Liver (tissue), 8 donors: ENCODE measurements at regions not wholly inside any gene's neighbourhood (a gene's known extent, or its start where the extent isn't known, plus 50 kb on each side); places are given as distances from the start of the nearest gene placed in this dataset.

Experiments
- DNase-seq: peaks from one replicate; pipeline ENCODE4 v3.0.0-alpha.2; 2017; ENCODE audit warnings: low spot score
- H3K27ac ChIP-seq, 2 donors: one replicate each; pipeline ENCODE4 v1.7.0; 2013; ENCODE audit warnings: inconsistent platforms in 2 of 2, low read length in 2 of 2, control low read depth in 1 of 2, low read depth in 1 of 2, mild to moderate bottlenecking in 1 of 2
- H3K27me3 ChIP-seq, 4 donors: one replicate each; pipeline versions ENCODE4 v1.6.1 to v1.7.0; 2013; ENCODE audit warnings: low read length in 3 of 4, inconsistent platforms in 1 of 4, mild to moderate bottlenecking in 1 of 4, moderate library complexity in 1 of 4; ENCODE audit not compliant: control insufficient read depth in 4 of 4, insufficient read depth in 4 of 4
- H3K36me3 ChIP-seq, 4 donors: one replicate each; pipeline versions ENCODE4 v1.6.1 to v1.7.0; 2013; ENCODE audit warnings: low read length in 3 of 4, mild to moderate bottlenecking in 3 of 4, low read depth in 1 of 4, moderate library complexity in 1 of 4; ENCODE audit not compliant: control insufficient read depth in 4 of 4, insufficient read depth in 3 of 4
- H3K4me1 ChIP-seq, 4 donors: one replicate each; pipeline versions ENCODE4 v1.6.1 to v1.7.0; 2013; ENCODE audit warnings: low read length in 3 of 4, mild to moderate bottlenecking in 3 of 4, moderate library complexity in 1 of 4; ENCODE audit not compliant: control insufficient read depth in 4 of 4, insufficient read depth in 4 of 4
- H3K4me3 ChIP-seq, 3 donors: one replicate each; pipeline versions ENCODE4 v1.6.1 to v1.7.0; 2013; ENCODE audit warnings: low read length in 3 of 3, control low read depth in 1 of 3, low read depth in 1 of 3, mild to moderate bottlenecking in 1 of 3
- H3K9ac ChIP-seq, 2 donors: one replicate each; pipeline ENCODE4 v1.7.0; 2013; ENCODE audit warnings: low read length in 2 of 2, mild to moderate bottlenecking in 2 of 2, moderate library complexity in 2 of 2, control low read depth in 1 of 2, low read depth in 1 of 2
- H3K9me3 ChIP-seq, 4 donors: one replicate each; pipeline versions ENCODE4 v1.6.1 to v1.7.0; 2013; ENCODE audit warnings: low read length in 3 of 4; ENCODE audit not compliant: control insufficient read depth in 4 of 4
- ATF3 ChIP-seq: IDR thresholded peaks from 2 replicates; pipeline ENCODE4 v1.6.1; 2016; ENCODE audit warnings: antibody characterized with exemption
- EGR1 ChIP-seq, 2 donors: IDR thresholded peaks; 2 replicates each; pipeline ENCODE4 v1.6.1; 2016 to 2018; ENCODE audit warnings: antibody characterized with exemption in 2 of 2, low read depth in 2 of 2
- FOXA1 ChIP-seq: IDR thresholded peaks from 2 replicates; pipeline ENCODE4 v1.6.1; 2016; ENCODE audit warnings: antibody characterized with exemption
- FOXA2 ChIP-seq: IDR thresholded peaks from 2 replicates; pipeline ENCODE4 v1.6.1; 2016; ENCODE audit warnings: antibody characterized with exemption
- GABPA ChIP-seq, 2 donors: IDR thresholded peaks in 1 of 2; conservative IDR thresholded peaks in 1 of 2; 2 replicates each; pipeline ENCODE4 v1.6.1; 2016; ENCODE audit warnings: antibody characterized with exemption in 2 of 2, mild to moderate bottlenecking in 1 of 2, moderate library complexity in 1 of 2
- HNF4A ChIP-seq, 2 donors: conservative IDR thresholded peaks; 2 replicates each; pipeline ENCODE4 v1.6.1; 2016; ENCODE audit warnings: antibody characterized with exemption in 2 of 2, mild to moderate bottlenecking in 2 of 2
- HNF4G ChIP-seq: IDR thresholded peaks from 2 replicates; pipeline ENCODE4 v1.6.1; 2016; ENCODE audit warnings: antibody characterized with exemption
- JUND ChIP-seq, 2 donors: IDR thresholded peaks; 2 replicates each; pipeline ENCODE4 v1.6.1; 2016; ENCODE audit warnings: antibody characterized with exemption in 2 of 2
- NR2F2 ChIP-seq: IDR thresholded peaks from 2 replicates; pipeline ENCODE4 v1.6.1; 2016; ENCODE audit warnings: antibody characterized with exemption
- RAD21 ChIP-seq, 2 donors: IDR thresholded peaks; 2 replicates each; pipeline ENCODE4 v1.6.1; 2016; ENCODE audit warnings: antibody characterized with exemption in 2 of 2, mild to moderate bottlenecking in 2 of 2
- REST ChIP-seq: IDR thresholded peaks from 2 replicates; pipeline ENCODE4 v1.6.1; 2016; ENCODE audit warnings: antibody characterized with exemption, mild to moderate bottlenecking
- SP1 ChIP-seq: IDR thresholded peaks from 2 replicates; pipeline ENCODE4 v1.6.1; 2018; ENCODE audit warnings: antibody characterized with exemption, mild to moderate bottlenecking
- TAF1 ChIP-seq: conservative IDR thresholded peaks from 2 replicates; pipeline ENCODE4 v1.6.1; 2016; ENCODE audit warnings: antibody characterized with exemption, mild to moderate bottlenecking
- YY1 ChIP-seq: IDR thresholded peaks from 2 replicates; pipeline ENCODE4 v1.6.1; 2016; ENCODE audit warnings: antibody characterized with exemption, mild to moderate bottlenecking
- WGBS: extraction: QIAGEN DNeasy Blood & Tissue Kit; methylation state at CpG from one replicate; pipeline ENCODE4 v1.1.7; 2013; 5-methylcytosine and 5-hydroxymethylcytosine counted together
- TF ChIP-seq, protein P1 (sequence below): IDR thresholded peaks from 2 replicates; pipeline ENCODE4 v1.6.1; 2016; ENCODE audit warnings: antibody characterized with exemption
- TF ChIP-seq, protein P2 (sequence below): fragments of 150-350 bp; IDR thresholded peaks from 2 replicates; pipeline ENCODE4 v1.5.1; 2017; ENCODE audit warnings: improper control_type of control experiment, low read depth, low read length; ENCODE audit not compliant: missing input control
- TF ChIP-seq, protein P3 (sequence below): IDR thresholded peaks from 2 replicates; pipeline ENCODE4 v1.6.1; 2016; ENCODE audit warnings: antibody characterized with exemption
- donor health status: healthy.
- donor health status: healthy.
- donor health status: healthy.
- donor health status: healthy.
- donor health status: healthy.

DNA sequence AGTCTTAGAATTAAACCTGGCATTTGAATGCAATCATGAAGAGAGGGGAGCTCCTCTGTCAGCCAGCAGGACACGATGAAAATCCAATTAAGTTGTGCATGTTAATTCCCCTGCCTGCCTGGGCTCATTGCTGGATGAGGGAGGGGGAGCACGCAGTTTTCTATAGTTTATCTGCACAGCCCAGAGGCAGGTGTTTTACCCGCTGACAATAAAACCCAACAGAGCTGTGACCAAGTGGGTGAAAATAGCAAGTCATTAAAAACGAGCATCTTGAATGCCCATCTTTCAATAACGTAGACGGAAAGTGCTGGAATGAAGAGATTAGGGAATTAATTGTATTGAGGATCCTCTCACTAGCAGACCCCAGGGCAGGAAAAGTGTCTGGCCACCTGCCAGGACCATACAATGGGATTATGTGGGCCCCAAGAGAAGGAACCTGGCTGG, 100.1 kb upstream of the FAM20C start (continued):
- TF ChIP-seq, protein P1, sequence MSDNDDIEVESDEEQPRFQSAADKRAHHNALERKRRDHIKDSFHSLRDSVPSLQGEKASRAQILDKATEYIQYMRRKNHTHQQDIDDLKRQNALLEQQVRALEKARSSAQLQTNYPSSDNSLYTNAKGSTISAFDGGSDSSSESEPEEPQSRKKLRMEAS = no peak
- TF ChIP-seq EGR1 (IDR thresholded peaks at IDR 0.05; ENCODE audit: low read depth in 2 of 2) (no peak), GABPA (IDR thresholded peaks at IDR 0.05 in 1 of 2, conservative IDR thresholded peaks at IDR 0.05 in 1 of 2) (no peak), YY1 (no peak), HNF4A (conservative IDR thresholded peaks at IDR 0.05) (no peak)

DNA sequence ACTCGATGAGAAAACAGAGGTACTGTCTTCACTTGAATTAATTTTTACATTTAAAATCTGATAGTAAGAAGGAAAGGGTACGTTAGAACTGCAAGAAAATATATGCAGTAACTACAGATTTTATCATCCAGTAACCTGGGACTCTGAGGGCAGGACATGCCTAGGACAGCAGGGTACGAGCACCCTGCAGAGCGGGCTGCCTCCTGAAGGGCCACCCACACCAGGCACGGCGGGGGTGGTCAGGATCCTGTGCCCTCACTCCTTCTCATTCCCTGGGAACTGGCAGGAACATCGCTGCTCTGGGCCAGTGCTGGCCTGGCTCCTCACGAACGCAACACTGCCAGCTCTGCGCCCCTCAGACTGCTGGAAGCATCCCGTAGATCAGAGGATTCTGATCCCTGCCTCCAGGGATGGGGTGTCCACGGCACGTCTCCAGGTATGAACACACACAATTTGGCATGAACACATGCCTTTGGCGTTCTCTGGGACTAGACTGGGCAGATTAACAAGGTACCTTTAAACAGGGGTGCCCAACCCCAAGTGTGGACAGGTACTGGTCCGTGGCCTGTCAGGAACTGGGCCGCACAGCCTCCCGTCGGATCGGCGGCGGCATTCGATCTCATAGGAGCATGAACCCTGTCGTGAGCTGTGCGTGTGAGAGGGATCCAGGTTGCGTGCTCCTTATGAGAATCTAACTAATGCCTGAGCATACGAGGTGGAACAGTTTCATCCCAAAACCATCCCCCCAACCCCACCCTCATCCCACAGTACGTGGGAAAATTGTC, 99.3 kb upstream of the FAM20C start:
- no peaks in the 10 kb centered on the region for H3K27me3 ChIP-seq
- H3K4me3 ChIP-seq = no peak overlapping the region
- no peak overlapping the region for H3K9ac ChIP-seq
- no peak for TF ChIP-seq RAD21 (IDR thresholded peaks at IDR 0.05)
- TF ChIP-seq ATF3 = no peak
- TF ChIP-seq, protein P2, sequence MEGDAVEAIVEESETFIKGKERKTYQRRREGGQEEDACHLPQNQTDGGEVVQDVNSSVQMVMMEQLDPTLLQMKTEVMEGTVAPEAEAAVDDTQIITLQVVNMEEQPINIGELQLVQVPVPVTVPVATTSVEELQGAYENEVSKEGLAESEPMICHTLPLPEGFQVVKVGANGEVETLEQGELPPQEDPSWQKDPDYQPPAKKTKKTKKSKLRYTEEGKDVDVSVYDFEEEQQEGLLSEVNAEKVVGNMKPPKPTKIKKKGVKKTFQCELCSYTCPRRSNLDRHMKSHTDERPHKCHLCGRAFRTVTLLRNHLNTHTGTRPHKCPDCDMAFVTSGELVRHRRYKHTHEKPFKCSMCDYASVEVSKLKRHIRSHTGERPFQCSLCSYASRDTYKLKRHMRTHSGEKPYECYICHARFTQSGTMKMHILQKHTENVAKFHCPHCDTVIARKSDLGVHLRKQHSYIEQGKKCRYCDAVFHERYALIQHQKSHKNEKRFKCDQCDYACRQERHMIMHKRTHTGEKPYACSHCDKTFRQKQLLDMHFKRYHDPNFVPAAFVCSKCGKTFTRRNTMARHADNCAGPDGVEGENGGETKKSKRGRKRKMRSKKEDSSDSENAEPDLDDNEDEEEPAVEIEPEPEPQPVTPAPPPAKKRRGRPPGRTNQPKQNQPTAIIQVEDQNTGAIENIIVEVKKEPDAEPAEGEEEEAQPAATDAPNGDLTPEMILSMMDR = no peak
- TF ChIP-seq EGR1 (IDR thresholded peaks at IDR 0.05; ENCODE audit: low read depth in 2 of 2) = no peak
- TF ChIP-seq, protein P3, sequence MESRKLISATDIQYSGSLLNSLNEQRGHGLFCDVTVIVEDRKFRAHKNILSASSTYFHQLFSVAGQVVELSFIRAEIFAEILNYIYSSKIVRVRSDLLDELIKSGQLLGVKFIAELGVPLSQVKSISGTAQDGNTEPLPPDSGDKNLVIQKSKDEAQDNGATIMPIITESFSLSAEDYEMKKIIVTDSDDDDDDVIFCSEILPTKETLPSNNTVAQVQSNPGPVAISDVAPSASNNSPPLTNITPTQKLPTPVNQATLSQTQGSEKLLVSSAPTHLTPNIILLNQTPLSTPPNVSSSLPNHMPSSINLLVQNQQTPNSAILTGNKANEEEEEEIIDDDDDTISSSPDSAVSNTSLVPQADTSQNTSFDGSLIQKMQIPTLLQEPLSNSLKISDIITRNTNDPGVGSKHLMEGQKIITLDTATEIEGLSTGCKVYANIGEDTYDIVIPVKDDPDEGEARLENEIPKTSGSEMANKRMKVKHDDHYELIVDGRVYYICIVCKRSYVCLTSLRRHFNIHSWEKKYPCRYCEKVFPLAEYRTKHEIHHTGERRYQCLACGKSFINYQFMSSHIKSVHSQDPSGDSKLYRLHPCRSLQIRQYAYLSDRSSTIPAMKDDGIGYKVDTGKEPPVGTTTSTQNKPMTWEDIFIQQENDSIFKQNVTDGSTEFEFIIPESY = no peak
- TF ChIP-seq HNF4G = no peak
- no peak for TF ChIP-seq JUND (IDR thresholded peaks at IDR 0.05)
- no peak for TF ChIP-seq HNF4A (conservative IDR thresholded peaks at IDR 0.05)
- TF ChIP-seq YY1 = no peak
- no peak for TF ChIP-seq SP1
- TF ChIP-seq FOXA2 = no peak
- TF ChIP-seq NR2F2 = no peak
- TF ChIP-seq REST = no peak
- TF ChIP-seq FOXA1 = no peak
- no peak for TF ChIP-seq TAF1
- TF ChIP-seq, protein P1 = no peak
- no peaks in the 10 kb centered on the region for H3K36me3 ChIP-seq
- H3K4me1 ChIP-seq = no peaks in the 10 kb centered on the region
- WGBS = 91% methylated on average over 27 of the region's 27 CpGs
- H3K27ac ChIP-seq = no peak overlapping the region
- no peaks in the 10 kb centered on the region for H3K9me3 ChIP-seq
- DNase-seq = no peak
